Cerebellar cortex (tissue), 1 donor: ENCODE measurements at regions not wholly inside any gene's neighbourhood (a gene's known extent, or its start where the extent isn't known, plus 50 kb on each side); places are given as distances from the start of the nearest gene placed in this dataset.
"Not testable (repeated sequence)": the region's sequence is repeated elsewhere in the genome, so short reads cannot be mapped to it uniquely, and the experiment has no call there.

Source experiments
- DNase-seq: peaks from one replicate; pipeline ENCODE4 v3.0.0-alpha.2; 2015; ENCODE audit warnings: low spot score

GRCh38 chrX:37509349-37509748, 62.1 kb upstream of the LANCL3 start:
- DNase-seq = peak; percentile 3

- not testable (repeated sequence) for DNase-seq
Measured at GRCh38 chrX:37516512-37516911, 54.9 kb upstream of the LANCL3 start.

- DNase-seq = not testable (repeated sequence)
Measured at GRCh38 chrX:37519261-37519660, 52.2 kb upstream of the LANCL3 start.

GRCh38 chrX:37520860-37521450, 50.5 kb upstream of the LANCL3 start:
- not testable (repeated sequence) for DNase-seq
